NCI-H2196 (cell line): ENCODE measurements at regions not wholly inside any gene's neighbourhood (a gene's known extent, or its start where the extent isn't known, plus 50 kb on each side); places are given as distances from the start of the nearest gene placed in this dataset.
"Not testable (repeated sequence)": the region's sequence is repeated elsewhere in the genome, so short reads cannot be mapped to it uniquely, and the experiment has no call there.

Experiments
- DNase-seq: peaks from one replicate; lab custom pipeline; 2025; ENCODE audit not compliant: unreplicated experiment; lab: John Stamatoyannopoulos, UW

GRCh38 chr13:33649212-33649878, 168.6 kb upstream of the RFC3 start:
- DNase-seq = peak; percentile 22

GRCh38 chr13:33651766-33652165, 166.2 kb upstream of the RFC3 start:
- DNase-seq = no peak

- no peak for DNase-seq
Observed at GRCh38 chr13:33657274-33657673, 160.7 kb upstream of the RFC3 start.

- no peak for DNase-seq
Observed at GRCh38 chr13:33659466-33659865, 158.5 kb upstream of the RFC3 start.

GRCh38 chr13:33659894-33660293, 158.1 kb upstream of the RFC3 start:
- no peak for DNase-seq

- no peak for DNase-seq
Observed at GRCh38 chr13:33662392-33662791, 155.6 kb upstream of the RFC3 start.

GRCh38 chr13:33665626-33666175, 152.2 kb upstream of the RFC3 start:
- DNase-seq = no peak

- no peak for DNase-seq
Observed at GRCh38 chr13:33671560-33671959, 146.4 kb upstream of the RFC3 start.

GRCh38 chr13:33672022-33672421, 145.9 kb upstream of the RFC3 start:
- DNase-seq = not testable (repeated sequence)

- DNase-seq = peak; percentile 31
Observed at GRCh38 chr13:33676045-33676989, 141.6 kb upstream of the RFC3 start.

- DNase-seq = no peak
Observed at GRCh38 chr13:33677215-33677614, 140.7 kb upstream of the RFC3 start.

GRCh38 chr13:33678084-33678483, 139.9 kb upstream of the RFC3 start:
- no peak for DNase-seq

GRCh38 chr13:33678906-33679657, 138.9 kb upstream of the RFC3 start:
- DNase-seq = no peak

- DNase-seq = no peak
Observed at GRCh38 chr13:33679658-33680012, 138.3 kb upstream of the RFC3 start.

- DNase-seq = no peak
Observed at GRCh38 chr13:33682020-33682564, 135.9 kb upstream of the RFC3 start.

GRCh38 chr13:33682646-33683045, 135.3 kb upstream of the RFC3 start:
- not testable (repeated sequence) for DNase-seq

GRCh38 chr13:33683376-33683775, 134.6 kb upstream of the RFC3 start:
- no peak for DNase-seq

- DNase-seq = no peak
Observed at GRCh38 chr13:33684874-33685273, 133.1 kb upstream of the RFC3 start.

- no peak for DNase-seq
Observed at GRCh38 chr13:33686772-33687480, 131.0 kb upstream of the RFC3 start.

GRCh38 chr13:33690354-33690753, 127.6 kb upstream of the RFC3 start:
- no peak for DNase-seq
